Glomerular endothelial cell (primary cell): ENCODE measurements at regions not wholly inside any gene's neighbourhood (a gene's known extent, or its start where the extent isn't known, plus 50 kb on each side); places are given as distances from the start of the nearest gene placed in this dataset.
A peak's percentile ranks its signal among the peaks of the same experiment; 100 is the strongest.
"Not testable (repeated sequence)": the region's sequence is repeated elsewhere in the genome, so short reads cannot be mapped to it uniquely, and the experiment has no call there.

Experiments
- DNase-seq: peaks from one replicate; pipeline ENCODE4 v3.0.0-alpha.2; 2011; ENCODE audit warnings: low read depth, low spot score; ENCODE audit errors: extremely low read depth

DNA sequence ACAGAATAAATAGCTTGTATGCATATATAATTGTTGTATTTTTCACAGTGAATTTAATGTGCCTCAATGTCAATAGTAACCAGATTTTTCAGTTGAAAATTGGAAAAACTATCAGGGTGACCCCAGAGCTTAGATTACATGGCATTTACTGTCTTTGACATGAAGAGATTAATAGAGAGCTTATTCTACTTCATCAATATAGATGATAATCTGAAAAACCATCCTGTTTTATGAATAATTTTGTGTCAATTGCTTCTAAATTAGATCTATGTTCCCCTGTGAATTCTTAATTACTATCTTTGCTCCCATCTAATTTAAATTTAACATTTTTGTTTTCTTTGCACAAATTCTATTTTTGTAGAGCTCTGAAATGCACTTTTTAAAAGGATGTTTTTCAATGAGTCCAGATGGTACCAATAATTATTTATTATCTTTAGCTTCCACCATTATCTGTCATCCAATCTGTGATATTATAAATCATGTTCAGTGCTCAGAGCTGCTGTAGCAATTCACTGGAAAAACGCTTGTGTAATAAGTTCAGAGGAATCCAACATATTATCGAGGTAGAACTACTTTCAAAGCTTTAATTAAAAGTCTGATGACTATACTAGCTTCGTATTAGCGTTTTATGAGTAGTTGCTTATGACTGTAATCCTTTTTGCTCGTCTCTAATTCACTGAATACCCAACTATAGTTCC, 291.4 kb downstream of the JRKL start:
- no peak for DNase-seq

- no peak for DNase-seq
Measured at GRCh38 chr11:96694338-96694737, 304.5 kb downstream of the JRKL start.

DNA sequence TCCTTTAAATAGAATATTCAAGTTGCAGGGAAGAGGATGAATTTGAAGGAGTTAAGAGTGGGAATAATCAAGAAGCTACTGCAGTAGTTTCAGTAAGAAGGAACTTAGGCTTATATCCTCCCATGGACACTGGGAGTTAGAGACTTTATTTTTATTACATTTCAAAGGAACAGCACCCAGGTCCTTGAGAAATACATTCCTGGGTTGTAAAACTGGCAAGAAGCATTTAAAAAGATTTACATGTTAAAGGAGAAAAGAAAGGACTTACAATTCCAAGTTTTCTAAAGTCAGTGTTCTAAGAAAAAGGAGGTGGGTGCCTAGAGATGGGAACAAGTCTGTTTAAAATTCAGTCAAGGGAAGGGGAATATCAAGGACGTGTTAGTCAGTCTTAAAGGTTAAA, 306.9 kb downstream of the JRKL start:
- no peak for DNase-seq

- no peak for DNase-seq
Measured at GRCh38 chr11:96697466-96697865, 307.7 kb downstream of the JRKL start.

GRCh38 chr11:96704847-96705246, 315.0 kb downstream of the JRKL start:
- no peak for DNase-seq

DNA sequence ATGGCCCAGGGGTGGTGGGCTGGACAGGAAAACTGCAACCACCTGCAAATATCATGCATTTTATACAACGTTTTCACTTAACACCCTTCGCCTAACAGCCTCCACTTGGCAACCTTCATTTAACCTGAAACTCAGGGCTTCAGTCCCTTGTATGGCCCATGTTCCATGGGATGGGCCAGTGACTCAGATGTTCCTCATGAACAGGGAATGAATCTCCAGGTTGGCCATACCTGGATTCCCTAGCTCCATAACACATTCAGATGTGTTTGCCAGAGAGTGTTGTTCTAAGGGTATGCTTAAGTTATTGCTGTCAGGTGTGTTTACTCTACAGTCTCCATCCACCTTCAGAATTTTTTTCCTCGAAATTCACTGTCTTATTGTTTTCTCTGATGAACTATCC, 316.9 kb downstream of the JRKL start:
- no peak for DNase-seq

DNA sequence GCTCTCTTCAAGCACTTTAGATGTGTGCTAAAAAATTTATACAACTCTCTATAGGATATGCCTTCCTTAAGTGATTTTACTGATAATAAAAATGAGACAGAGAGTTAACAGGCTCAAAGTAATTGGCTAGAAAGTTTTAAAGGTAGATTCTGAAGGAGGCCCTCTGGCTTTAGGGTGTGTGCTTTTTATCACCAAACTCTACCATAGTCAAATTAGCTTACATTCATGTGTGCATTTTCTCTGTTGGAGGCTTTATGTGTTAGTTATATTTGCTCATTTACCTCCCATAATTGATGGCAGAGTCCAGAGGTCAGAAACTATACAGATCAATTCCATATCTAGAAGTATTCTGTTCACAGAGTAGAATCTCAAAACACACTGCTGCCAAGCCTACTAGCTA, 317.5 kb downstream of the JRKL start:
- no peak for DNase-seq

DNA sequence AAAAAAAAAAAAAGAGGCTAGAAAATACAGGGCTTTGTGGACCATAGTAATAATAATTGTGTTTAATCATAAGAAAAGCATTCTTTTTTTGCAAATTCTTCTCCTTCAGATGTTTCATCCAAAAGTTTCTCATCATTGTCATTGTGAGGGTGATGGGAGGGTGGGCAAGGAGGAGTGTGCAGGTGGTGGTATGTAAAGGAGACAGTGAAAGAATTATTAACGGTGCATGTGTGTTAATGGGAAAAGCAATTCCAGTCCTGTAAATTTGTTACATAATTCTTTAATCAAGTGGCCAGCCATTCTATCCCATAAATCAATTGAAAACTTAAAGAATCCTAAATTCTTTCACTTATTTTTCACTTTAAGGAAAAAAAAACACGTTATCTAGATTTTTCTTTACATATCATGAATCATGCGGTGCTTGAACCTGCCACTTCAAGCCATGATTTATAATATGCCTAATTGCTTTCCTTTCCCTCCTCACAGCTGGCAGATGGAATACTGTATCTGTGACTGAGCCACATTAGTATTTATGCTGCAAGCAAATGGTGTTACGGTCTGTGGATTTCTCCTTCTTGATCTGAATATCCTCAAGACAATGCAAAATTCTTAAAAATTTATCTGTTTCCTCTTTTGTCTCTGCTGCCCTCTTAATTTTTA, 318.5 kb downstream of the JRKL start:
- no peak for DNase-seq

GRCh38 chr11:96713301-96713700, 323.5 kb downstream of the JRKL start:
- DNase-seq: no peak

DNA sequence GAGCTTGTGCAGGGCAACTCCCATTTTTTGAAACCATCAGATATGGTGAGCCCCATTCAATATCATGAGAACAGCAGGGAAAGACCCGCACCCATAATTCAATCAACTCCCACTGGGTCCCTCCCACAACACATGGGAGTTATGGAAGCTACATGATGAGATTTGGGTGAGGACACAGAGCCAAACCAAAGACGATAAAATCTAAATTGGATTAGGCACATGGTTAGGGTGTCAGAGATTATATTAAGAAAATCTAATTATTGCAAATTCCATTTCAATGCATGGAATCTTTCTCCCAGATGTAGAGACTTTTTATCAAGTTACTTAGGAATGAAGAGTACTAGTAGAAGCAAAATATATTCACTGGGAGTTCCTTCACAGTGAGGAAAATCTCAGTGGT, 324.9 kb downstream of the JRKL start:
- no peak for DNase-seq

DNA sequence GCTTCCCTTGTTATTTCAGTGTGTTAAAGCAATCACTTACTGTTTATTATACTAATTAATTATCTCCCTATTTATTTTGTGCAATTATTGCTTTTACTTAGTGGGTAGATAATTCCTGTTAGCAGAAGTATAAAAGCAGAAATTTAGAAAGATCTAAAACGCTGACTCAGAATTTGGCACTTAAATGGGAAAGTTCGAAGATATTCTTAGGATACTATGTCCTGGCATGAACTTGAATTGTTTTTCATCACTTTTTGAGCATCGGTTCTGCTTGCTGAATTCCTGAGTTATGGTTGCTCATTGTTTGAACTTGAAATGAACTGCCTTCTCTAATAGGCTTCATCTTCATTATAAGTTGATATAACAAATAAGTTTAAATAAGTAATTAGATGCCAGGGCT, 325.4 kb downstream of the JRKL start:
- no peak for DNase-seq

DNA sequence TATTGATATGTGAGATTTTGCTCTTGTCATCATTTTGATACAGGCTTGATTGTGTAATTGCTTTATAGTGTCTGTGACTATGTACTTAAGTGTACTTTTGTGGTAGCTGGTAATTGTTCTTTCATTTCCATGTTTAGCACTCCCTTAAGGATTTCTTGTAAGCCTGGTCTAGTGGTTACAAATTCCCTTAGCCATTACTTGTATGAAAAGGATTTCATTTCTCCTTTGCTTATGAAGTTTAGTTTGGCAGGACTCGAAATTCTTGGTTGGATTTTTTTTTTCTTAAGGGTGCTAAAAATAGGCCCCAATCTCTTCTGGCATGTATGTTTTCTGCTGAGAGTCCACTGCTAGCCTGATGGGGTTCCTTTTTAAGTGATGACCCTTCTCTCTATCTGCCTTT, 346.8 kb downstream of the JRKL start:
- DNase-seq: no peak

- no peak for DNase-seq
Measured at GRCh38 chr11:96738311-96738710, 348.5 kb downstream of the JRKL start.

DNA sequence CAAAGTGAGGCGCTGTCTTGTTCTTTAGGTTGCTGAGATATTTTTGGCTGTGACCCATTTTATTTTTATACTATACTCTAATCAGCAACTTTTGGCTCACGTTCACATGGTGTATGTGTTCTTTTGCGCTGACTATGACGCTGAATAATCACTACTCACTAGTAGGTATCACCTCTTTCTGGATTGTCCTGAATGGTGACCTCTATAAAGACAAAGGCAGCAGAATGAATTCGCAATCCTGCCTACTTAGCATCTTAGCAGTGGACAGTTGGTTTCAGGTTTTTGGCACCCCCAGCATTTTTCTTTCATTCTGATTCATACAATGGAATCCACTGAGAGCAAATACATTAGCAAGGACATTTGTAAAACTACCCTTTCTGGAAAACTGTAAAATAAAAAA, 351.3 kb downstream of the JRKL start:
- no peak for DNase-seq

DNA sequence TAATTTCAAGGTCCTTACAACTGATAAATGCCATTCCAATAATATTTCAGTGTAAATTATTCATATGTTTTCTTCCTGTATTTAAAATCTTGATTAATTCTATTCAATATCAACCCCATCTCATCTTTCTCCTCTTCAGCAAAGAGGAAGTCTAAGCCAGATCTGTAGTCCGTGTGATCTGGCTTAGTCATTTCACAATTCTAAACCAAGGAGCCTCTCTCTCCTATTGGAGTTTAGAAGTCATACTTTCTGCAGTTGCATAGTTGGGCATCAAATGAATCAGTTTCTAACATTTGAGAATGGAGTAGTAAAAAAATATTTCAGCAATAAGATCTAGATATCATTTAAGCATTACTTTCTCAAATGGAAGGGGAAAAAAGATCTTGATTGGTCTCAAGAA, 354.9 kb downstream of the JRKL start:
- no peak for DNase-seq

DNA sequence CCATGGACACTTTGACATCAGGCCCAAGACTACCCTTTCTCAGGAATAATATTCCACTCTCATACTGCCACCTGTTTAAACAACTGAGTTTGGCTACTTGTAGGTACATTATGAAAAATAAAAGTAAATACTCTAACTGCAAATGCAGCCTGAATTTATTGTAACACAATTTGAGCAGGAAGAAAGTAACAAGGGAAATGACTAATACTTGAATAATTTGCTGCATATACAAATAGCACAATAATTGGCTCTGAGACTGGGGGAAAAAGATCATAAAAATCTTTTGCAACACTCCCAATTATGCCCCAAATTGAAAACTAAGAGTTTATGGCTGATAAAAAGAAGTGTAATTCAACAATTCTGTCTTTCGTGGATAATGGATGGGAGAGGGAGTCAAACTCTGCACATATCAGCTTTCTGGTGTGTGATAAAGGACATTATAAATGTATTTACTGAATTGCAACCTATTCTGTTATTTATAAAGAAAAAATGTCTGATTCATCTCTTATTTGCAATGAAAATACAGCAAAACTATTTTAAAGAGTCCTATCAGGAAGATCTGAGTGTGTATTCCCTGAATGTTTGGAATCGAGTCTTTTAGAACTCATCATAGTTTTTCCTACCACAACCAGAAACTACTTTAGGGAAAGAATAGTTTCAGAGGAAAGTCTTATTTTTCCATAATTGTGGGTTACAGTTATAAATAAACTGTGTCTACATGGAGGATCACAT, 359.0 kb downstream of the JRKL start:
- peak; percentile 27 for DNase-seq

DNA sequence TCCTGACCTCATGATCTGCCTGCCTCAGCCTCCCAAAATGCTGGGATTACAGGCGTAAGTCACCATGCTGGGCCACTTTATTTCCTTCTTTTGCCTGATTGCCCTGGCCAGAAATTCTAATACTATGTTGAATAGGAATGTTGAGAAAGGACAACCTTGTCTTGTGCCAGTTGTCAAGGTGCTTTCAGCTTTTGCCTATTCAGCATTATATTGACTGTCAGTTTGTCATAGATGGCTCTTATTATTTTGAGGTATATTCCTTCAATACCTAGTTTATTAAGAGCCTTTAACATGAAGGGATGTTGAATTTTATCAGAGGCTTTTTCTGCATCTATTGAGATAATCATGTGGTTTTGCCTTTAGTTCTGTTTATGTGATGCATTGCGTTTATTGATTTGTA, 362.0 kb downstream of the JRKL start:
- DNase-seq: not testable (repeated sequence)

DNA sequence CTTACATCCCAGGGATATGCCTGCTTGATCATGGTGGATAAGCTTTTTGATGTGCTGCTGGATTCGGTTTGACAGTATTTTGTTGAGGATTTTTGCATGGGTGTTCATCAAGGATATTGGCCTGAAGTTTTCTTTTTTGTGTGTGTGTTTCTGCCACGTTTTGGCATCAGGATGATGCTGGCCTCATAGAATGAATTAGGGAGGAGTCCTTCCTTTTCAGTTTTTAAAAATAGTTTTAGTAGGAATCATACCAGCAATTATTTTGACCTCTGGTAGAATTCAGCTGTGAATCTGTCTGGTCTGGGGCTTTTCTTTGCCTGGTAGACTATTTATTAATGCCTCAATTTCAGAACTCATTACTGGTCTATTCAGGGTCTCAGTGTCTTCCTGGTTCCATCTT, 362.4 kb downstream of the JRKL start:
- DNase-seq: no peak

- no peak for DNase-seq
Measured at GRCh38 chr11:96753997-96754396, 364.2 kb downstream of the JRKL start.

DNA sequence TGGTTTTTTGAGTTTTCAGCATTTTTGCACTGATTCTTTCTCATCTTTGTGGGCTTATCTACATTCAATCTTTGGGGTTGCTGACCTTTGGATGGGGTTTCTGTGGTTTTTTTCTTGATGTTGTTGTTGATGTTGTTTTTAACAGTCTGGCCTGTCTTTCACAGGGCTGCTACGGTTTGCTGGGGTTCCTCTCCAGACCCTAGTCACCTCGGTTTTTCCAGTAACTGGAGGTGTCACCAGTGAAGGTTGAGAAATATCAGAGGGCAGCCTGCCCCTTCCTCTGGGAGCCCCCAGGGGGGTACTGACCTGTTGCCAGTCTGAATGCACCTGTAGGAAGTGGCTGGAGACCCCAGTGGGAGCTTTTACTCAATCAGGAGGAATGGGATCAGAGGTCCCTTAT, 365.4 kb downstream of the JRKL start:
- DNase-seq: no peak

- DNase-seq: no peak
Measured at GRCh38 chr11:96755752-96756151, 365.9 kb downstream of the JRKL start.

DNA sequence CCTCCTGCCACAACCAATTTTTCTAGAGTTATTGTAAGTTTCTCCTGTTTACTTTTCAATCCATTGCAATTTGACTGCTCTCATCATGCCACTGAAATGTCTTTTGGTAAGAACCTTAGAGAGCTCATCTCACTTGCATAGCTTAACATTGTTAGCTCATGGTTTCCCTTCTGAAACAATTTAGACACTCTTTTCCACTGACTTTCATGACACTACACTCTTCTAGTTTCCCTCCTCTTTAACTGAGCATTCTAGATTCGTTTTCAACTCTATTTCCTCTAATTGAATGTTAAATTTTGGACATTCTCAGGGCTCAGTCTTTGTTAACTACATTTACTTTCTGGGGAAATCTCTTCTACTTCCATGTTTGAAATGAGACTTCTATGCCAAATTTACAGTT, 369.1 kb downstream of the JRKL start:
- no peak for DNase-seq
